CD4-positive, alpha-beta T cell (primary cell): ENCODE measurements at regions not wholly inside any gene's neighbourhood (a gene's known extent, or its start where the extent isn't known, plus 50 kb on each side); places are given as distances from the start of the nearest gene placed in this dataset.

ENCODE experiments used
- ATAC-seq: fragments of 200-7000 bp; cut with Tn5 transposase; one replicate; pipeline ENCODE4 v1.10.0; 2022; ENCODE audit warnings: mild to moderate bottlenecking; ENCODE audit not compliant: poor library complexity
- CTCF ChIA-PET: fragments of 350-600 bp; sonication (Branson Sonifier 250); formaldehyde crosslinking; loops from one replicate; lab custom pipeline; 2021; ENCODE audit warnings: antibody characterized with exemption, inconsistent platforms; lab: Charles Lee
- POLR2A ChIA-PET: fragments of 350-600 bp; sonication (Branson Sonifier 250); formaldehyde crosslinking; loops from one replicate; lab custom pipeline; 2021; ENCODE audit warnings: antibody characterized with exemption, inconsistent platforms; lab: Charles Lee
- DNase-seq, 14 experiments: peaks; one replicate each; pipeline ENCODE4 v3.0.0-alpha.2; 2013 to 2020; ENCODE audit warnings: mixed read lengths in 2 of 14
- H3K27ac ChIP-seq, 2 donors: one replicate each; pipeline versions ENCODE4 v1.5.1 to v1.7.0; 2013; ENCODE audit warnings: low read length in 2 of 2, low read depth in 1 of 2, mild to moderate bottlenecking in 1 of 2
- H3K27me3 ChIP-seq, 2 experiments: 1 replicate in 1 of 2; 2 replicates in 1 of 2; pipeline versions ENCODE4 v1.6.1 to v1.7.0; 2013; ENCODE audit warnings: low read length in 2 of 2, control low read depth in 1 of 2, mild to moderate bottlenecking in 1 of 2, moderate library complexity in 1 of 2; ENCODE audit not compliant: insufficient read depth in 2 of 2, control insufficient read depth in 1 of 2
- H3K36me3 ChIP-seq: one replicate; pipeline ENCODE4 v1.6.1; 2013; ENCODE audit warnings: low read length, control low read depth; ENCODE audit not compliant: insufficient read depth
- H3K4me1 ChIP-seq: one replicate; pipeline ENCODE4 v1.6.1; 2013; ENCODE audit warnings: low read length, control low read depth; ENCODE audit not compliant: insufficient read depth
- H3K4me3 ChIP-seq: one replicate; pipeline ENCODE4 v1.5.1; 2013; ENCODE audit warnings: mild to moderate bottlenecking, low read length, moderate library complexity
- H3K9me3 ChIP-seq, 2 experiments: 1 replicate in 1 of 2; 2 replicates in 1 of 2; pipeline versions ENCODE4 v1.6.1 to v1.7.0; 2013; ENCODE audit warnings: low read length in 2 of 2, mild to moderate bottlenecking in 2 of 2, control low read depth in 1 of 2, moderate library complexity in 1 of 2; ENCODE audit not compliant: control insufficient read depth in 1 of 2, insufficient read depth in 1 of 2
- H3K27ac Mint-ChIP-seq: one replicate; pipeline ENCODE4 v1.8.0; 2020; ENCODE audit warnings: mixed read lengths
- H3K27me3 Mint-ChIP-seq: one replicate; pipeline ENCODE4 v1.8.0; 2021; ENCODE audit warnings: mixed read lengths
- H3K36me3 Mint-ChIP-seq: one replicate; pipeline ENCODE4 v1.8.0; 2021; ENCODE audit warnings: low read depth, mixed read lengths
- H3K4me1 Mint-ChIP-seq: one replicate; pipeline ENCODE4 v1.8.0; 2021; ENCODE audit warnings: low read depth, mixed read lengths
- H3K4me3 Mint-ChIP-seq: one replicate; pipeline ENCODE4 v1.8.0; 2020; ENCODE audit warnings: mild to moderate bottlenecking, mixed read lengths
- H3K9me3 Mint-ChIP-seq: one replicate; pipeline ENCODE4 v1.8.0; 2020; ENCODE audit warnings: mixed read lengths
- CTCF ChIP-seq: fragments of 200-600 bp; IDR thresholded peaks from one replicate; pipeline ENCODE4 v1.8.0; 2022; ENCODE audit warnings: antibody characterized with exemption, mild to moderate bottlenecking
- intact Hi-C, 2 experiments: fragments of 100-400 bp; cut with DNase I in 1 of 2; cut with micrococcal nuclease in 1 of 2; formaldehyde crosslinking; loops; one replicate each; pipeline versions ENCODE4 v1.15.1 to v1.9.0; 2023 to 2025; cut with DNase I, micrococcal nuclease

- TF ChIP-seq CTCF, result no peak
- no peaks in the 10 kb centered on the region for H3K27me3 ChIP-seq
- DNase-seq (no peak), ATAC-seq (no peak)
- H3K9me3 ChIP-seq, result peaks cover 5 to 6% of the 10 kb centered on the region in 2 experiments
- Mint-ChIP-seq H3K36me3 (no peaks in the 10 kb centered on the region), H3K9me3 (peaks cover 7% of the 10 kb centered on the region), H3K4me3 (no peak overlapping the region), H3K4me1 (no peaks in the 10 kb centered on the region), H3K27me3 (peaks cover 4% of the 10 kb centered on the region), H3K27ac (no peak overlapping the region)
- H3K4me1 ChIP-seq, result no peaks in the 10 kb centered on the region
- ChIA-PET CTCF (no interaction called here), POLR2A (no interaction called here)
- no peak overlapping the region for H3K27ac ChIP-seq
- intact Hi-C loops, result no loop called here
- no peaks in the 10 kb centered on the region for H3K36me3 ChIP-seq
- H3K4me3 ChIP-seq, result no peak overlapping the region
These were observed 80.8 kb upstream of the ANK2 start for GRCh38 chr4:112968451-112969159.

- CTCF ChIA-PET, result no interaction called here
- no peak overlapping the region for H3K27ac ChIP-seq
- DNase-seq, result no peak
- no peak for ATAC-seq
- no peaks in the 10 kb centered on the region for H3K9me3 ChIP-seq
- POLR2A ChIA-PET, result no interaction called here
- intact Hi-C loops, result no loop called here
- H3K4me3 ChIP-seq, result no peak overlapping the region
- H3K36me3 ChIP-seq, result no peaks in the 10 kb centered on the region
- H3K9me3 Mint-ChIP-seq, result peaks cover 2% of the 10 kb centered on the region
- no peaks in the 10 kb centered on the region for H3K36me3 Mint-ChIP-seq
- peaks cover 4% of the 10 kb centered on the region for H3K27me3 Mint-ChIP-seq
- no peaks in the 10 kb centered on the region for H3K27me3 ChIP-seq
- TF ChIP-seq CTCF, result no peak
- no peaks in the 10 kb centered on the region for H3K4me1 Mint-ChIP-seq
- H3K4me1 ChIP-seq, result no peaks in the 10 kb centered on the region
- H3K27ac Mint-ChIP-seq, result no peak overlapping the region
- no peak overlapping the region for H3K4me3 Mint-ChIP-seq
These were observed 78.5 kb upstream of the ANK2 start for GRCh38 chr4:112970903-112971302.

GRCh38 chr4:112973750-112974251, 75.7 kb upstream of the ANK2 start:
- ChIA-PET CTCF (no interaction called here), POLR2A (no interaction called here)
- Mint-ChIP-seq H3K36me3 (no peaks in the 10 kb centered on the region), H3K4me1 (no peaks in the 10 kb centered on the region), H3K9me3 (peaks cover 2% of the 10 kb centered on the region), H3K4me3 (no peak overlapping the region), H3K27me3 (no peaks in the 10 kb centered on the region), H3K27ac (no peak overlapping the region)
- intact Hi-C loops, result no loop called here
- DNase-seq (no peak), ATAC-seq (no peak)
- Histone ChIP-seq H3K36me3 (no peaks in the 10 kb centered on the region), H3K9me3 (no peaks in the 10 kb centered on the region), H3K4me1 (no peaks in the 10 kb centered on the region), H3K27ac (no peak overlapping the region), H3K4me3 (no peak overlapping the region), H3K27me3 (no peaks in the 10 kb centered on the region)
- TF ChIP-seq CTCF, result no peak
